ENCODE measurements at regions not wholly inside any gene's neighbourhood (a gene's known extent, or its start where the extent isn't known, plus 50 kb on each side); places are given as distances from the start of the nearest gene placed in this dataset.

- no peak overlapping the region for H4K5ac ChIP-seq (ENCODE audit: insufficient read length, low read depth, low read length)
- no peak overlapping the region for H3K14ac ChIP-seq (ENCODE audit: insufficient read length)
- no peak for FAIRE-seq
- H3K4me1 ChIP-seq (replicated peaks in 1 of 4; ENCODE audit: control insufficient read depth in 3 of 4, insufficient read depth in 4 of 4, low read length in 3 of 4), result no peaks in the 10 kb centered on the region
- H3K27me3 ChIP-seq (replicated peaks in 1 of 4; ENCODE audit: control insufficient read depth in 3 of 4, extremely low read depth in 1 of 4, insufficient read depth in 3 of 4, low read length in 3 of 4), result no peaks in the 10 kb centered on the region
- H3K79me2 ChIP-seq (ENCODE audit: control insufficient read depth in 1 of 2, insufficient read depth in 2 of 2, low read length in 2 of 2), result no peaks in the 10 kb centered on the region
- no peak overlapping the region for H3K27ac ChIP-seq (ENCODE audit: low read depth, low read length)
- H2BK12ac ChIP-seq (ENCODE audit: low read depth, low read length), result no peak overlapping the region
- H3K79me1 ChIP-seq (ENCODE audit: low read depth, low read length), result no peaks in the 10 kb centered on the region
- H2BK15ac ChIP-seq (ENCODE audit: low read length), result no peak overlapping the region
- ChIA-PET CTCF (ENCODE audit: partially characterized antibody) (no interaction called here), POLR2A (ENCODE audit: partially characterized antibody) (no interaction called here)
- no peak overlapping the region for H4K91ac ChIP-seq (replicated peaks; ENCODE audit: insufficient read length, low read length)
- no peak overlapping the region for H4K8ac ChIP-seq (ENCODE audit: extremely low read depth, insufficient read depth, low read length)
- no peak overlapping the region for H3K4ac ChIP-seq (replicated peaks; ENCODE audit: insufficient read length, low read depth, low read length)
- H2AFZ ChIP-seq (ENCODE audit: low read length), result no peak overlapping the region
- no peaks in the 10 kb centered on the region for H3K23me2 ChIP-seq (ENCODE audit: low read depth, low read length)
- H3K9me3 ChIP-seq (ENCODE audit: insufficient read depth in 2 of 2, low read depth in 1 of 2, low read length in 1 of 2), result peaks cover 0 to 2% of the 10 kb centered on the region in 2 experiments; a peak in 2 of 4 replicates
- no peaks in the 10 kb centered on the region for H3K36me3 ChIP-seq (ENCODE audit: control insufficient read depth in 2 of 4, insufficient read depth in 4 of 4, low read length in 3 of 4)
- no peak overlapping the region for H3K18ac ChIP-seq (ENCODE audit: extremely low read depth, low read length)
- no peak overlapping the region for H2BK5ac ChIP-seq (ENCODE audit: low read depth, low read length)
- H3K56ac ChIP-seq (replicated peaks; ENCODE audit: insufficient read length, low read depth, low read length), result no peak overlapping the region
- no peak overlapping the region for H2BK120ac ChIP-seq (replicated peaks; ENCODE audit: low read depth, low read length)
- no peak overlapping the region for H3K9ac ChIP-seq (replicated peaks in 1 of 4; ENCODE audit: extremely low read depth in 1 of 4, low read depth in 3 of 4, low read length in 3 of 4)
- no peak overlapping the region for H3K4me3 ChIP-seq (ENCODE audit: extremely low read depth in 1 of 4, insufficient read depth in 2 of 4, low read depth in 3 of 4, low read length in 4 of 4)
- H4K20me1 ChIP-seq (replicated peaks in 1 of 2; ENCODE audit: control insufficient read depth in 1 of 2, insufficient read depth in 2 of 2, low read length in 2 of 2), result no peaks in the 10 kb centered on the region
- no peak overlapping the region for H2BK20ac ChIP-seq (ENCODE audit: low read length)
- H3K23ac ChIP-seq (ENCODE audit: insufficient read length), result no peak overlapping the region
- H3K4me2 ChIP-seq (ENCODE audit: insufficient read depth in 1 of 2, low read depth in 2 of 2, low read length in 2 of 2), result no peak overlapping the region
- 82% methylated on average over 3 of the region's 3 CpGs; no CpG with 5 or more reads in 1 of the 2 experiments for whole genome bisulfite sequencing, 2 experiments (ENCODE audit: extremely low coverage in 1 of 2, insufficient coverage in 1 of 2, insufficient read length in 1 of 2, insufficient replicate concordance in 2 of 2, low coverage in 1 of 2, low lambda C conversion rate in 2 of 2, missing lambda C conversion rate in 1 of 2)
- DNase-seq (ENCODE audit: low read depth in 1 of 2, low spot score in 2 of 2), result no peak
- no peak overlapping the region for H2AK5ac ChIP-seq (ENCODE audit: low read depth, low read length)
- TF ChIP-seq NANOG (IDR thresholded peaks at IDR 0.05; ENCODE audit: insufficient read depth, low read depth, low read length, poor library complexity, severe bottlenecking) (no peak), SAP30 (IDR thresholded peaks at IDR 0.05; ENCODE audit: insufficient read depth, insufficient replicate concordance, low read length) (no peak), HDAC2 (IDR thresholded peaks at IDR 0.05; ENCODE audit: borderline replicate concordance in 1 of 2, low read depth in 2 of 2, low read length in 2 of 2) (no peak), MAX (IDR thresholded peaks at IDR 0.05) (no peak), KDM1A (IDR thresholded peaks at IDR 0.05; ENCODE audit: borderline replicate concordance, low read length) (no peak), EZH2 (IDR thresholded peaks at IDR 0.05; ENCODE audit: low read depth, low read length, severe bottlenecking) (no peak), RAD21 (IDR thresholded peaks at IDR 0.05 in 1 of 2, conservative IDR thresholded peaks at IDR 0.05 in 1 of 2; ENCODE audit: low read depth in 2 of 2, low read length in 2 of 2) (no peak), TAF7 (optimal IDR thresholded peaks at IDR 0.05; ENCODE audit: borderline replicate concordance, low read depth, low read length) (no peak), SRF (IDR thresholded peaks at IDR 0.05; ENCODE audit: low read depth, low read length) (no peak), TAF1 (IDR thresholded peaks at IDR 0.05; ENCODE audit: low read depth, low read length) (no peak), TCF12 (IDR thresholded peaks at IDR 0.05; ENCODE audit: low read depth, low read length) (no peak), SIN3A (conservative IDR thresholded peaks at IDR 0.05 in 1 of 2, IDR thresholded peaks at IDR 0.05 in 1 of 2; ENCODE audit: low read depth in 1 of 2, low read length in 2 of 2) (no peak), KDM5A (IDR thresholded peaks at IDR 0.05; ENCODE audit: low read length) (no peak), POLR2AphosphoS5 (IDR thresholded peaks at IDR 0.05; ENCODE audit: low read depth, low read length) (no peak)
Measured at GRCh38 chr3:88298189-88298588, 148.4 kb downstream of the C3orf38 start.

Data from H1 (cell line).